ENCODE measurements at regions not wholly inside any gene's neighbourhood (a gene's known extent, or its start where the extent isn't known, plus 50 kb on each side); places are given as distances from the start of the nearest gene placed in this dataset.
"Not testable (repeated sequence)": the region's sequence is repeated elsewhere in the genome, so short reads cannot be mapped to it uniquely, and the experiment has no call there.

DNA sequence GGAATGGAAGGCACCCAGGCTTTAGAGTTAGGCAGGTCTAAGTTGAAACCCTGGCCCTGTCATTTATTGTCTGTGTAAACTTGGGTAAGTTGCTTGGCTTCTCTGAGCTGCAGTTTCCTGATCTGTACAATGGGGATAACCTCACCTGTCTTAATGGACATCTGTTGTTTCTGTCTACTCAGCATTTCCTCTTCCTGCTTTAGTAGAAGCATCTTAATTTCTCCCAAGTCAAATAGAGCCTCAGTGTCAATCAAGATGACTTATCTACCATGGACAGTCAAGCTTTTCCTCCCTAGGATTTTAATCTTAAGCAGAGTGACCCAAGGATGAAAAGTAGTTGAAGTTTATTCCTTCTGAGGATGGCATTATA, 119.7 kb downstream of the FZD1 start:
- TF ChIP-seq, protein P1, sequence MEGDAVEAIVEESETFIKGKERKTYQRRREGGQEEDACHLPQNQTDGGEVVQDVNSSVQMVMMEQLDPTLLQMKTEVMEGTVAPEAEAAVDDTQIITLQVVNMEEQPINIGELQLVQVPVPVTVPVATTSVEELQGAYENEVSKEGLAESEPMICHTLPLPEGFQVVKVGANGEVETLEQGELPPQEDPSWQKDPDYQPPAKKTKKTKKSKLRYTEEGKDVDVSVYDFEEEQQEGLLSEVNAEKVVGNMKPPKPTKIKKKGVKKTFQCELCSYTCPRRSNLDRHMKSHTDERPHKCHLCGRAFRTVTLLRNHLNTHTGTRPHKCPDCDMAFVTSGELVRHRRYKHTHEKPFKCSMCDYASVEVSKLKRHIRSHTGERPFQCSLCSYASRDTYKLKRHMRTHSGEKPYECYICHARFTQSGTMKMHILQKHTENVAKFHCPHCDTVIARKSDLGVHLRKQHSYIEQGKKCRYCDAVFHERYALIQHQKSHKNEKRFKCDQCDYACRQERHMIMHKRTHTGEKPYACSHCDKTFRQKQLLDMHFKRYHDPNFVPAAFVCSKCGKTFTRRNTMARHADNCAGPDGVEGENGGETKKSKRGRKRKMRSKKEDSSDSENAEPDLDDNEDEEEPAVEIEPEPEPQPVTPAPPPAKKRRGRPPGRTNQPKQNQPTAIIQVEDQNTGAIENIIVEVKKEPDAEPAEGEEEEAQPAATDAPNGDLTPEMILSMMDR (IDR thresholded peaks at IDR 0.05), result no peak
- TF ChIP-seq POLR2A (IDR thresholded peaks at IDR 0.05), result no peak
- H3K36me3 ChIP-seq (replicated peaks in 1 of 2), result no peaks in the 10 kb centered on the region
- no peaks in the 10 kb centered on the region for H3K9me3 ChIP-seq (replicated peaks in 1 of 3)
- H3K27me3 ChIP-seq, result no peaks in the 10 kb centered on the region
- H3K4me3 ChIP-seq, result no peak overlapping the region
- no peak overlapping the region for H3K27ac ChIP-seq
- no peak for DNase-seq
- intact Hi-C loops (cut with DNase I), result no loop called here
- H3K4me1 ChIP-seq (replicated peaks in 1 of 2), result no peaks in the 10 kb centered on the region

- intact Hi-C loops (cut with DNase I); H3K36me3 ChIP-seq (replicated peaks in 1 of 2); H3K27ac ChIP-seq; H3K9me3 ChIP-seq (replicated peaks in 1 of 3); H3K4me1 ChIP-seq (replicated peaks in 1 of 2); H3K4me3 ChIP-seq; DNase-seq; H3K27me3 ChIP-seq: not testable (repeated sequence)
- 78 to 81% (median 80%) methylated on average over 1 to 6 of the region's 7 CpGs; no CpG with 5 or more reads in 1 of the 4 donors for WGBS, 4 donors
Measured at GRCh38 chr7:91394757-91395156, 130.5 kb downstream of the FZD1 start.

- H3K27me3 ChIP-seq; H3K4me1 ChIP-seq (replicated peaks in 1 of 2); H3K36me3 ChIP-seq (replicated peaks in 1 of 2); H3K4me3 ChIP-seq; DNase-seq; H3K9me3 ChIP-seq (replicated peaks in 1 of 3); intact Hi-C loops (cut with DNase I); H3K27ac ChIP-seq: not testable (repeated sequence)
- 84 to 95% (median 87%) methylated on average over 10 of the region's 10 CpGs for WGBS, 4 donors
Measured at GRCh38 chr7:91395313-91395712, 131.1 kb downstream of the FZD1 start.

GRCh38 chr7:91397096-91397495, 132.9 kb downstream of the FZD1 start:
- Histone ChIP-seq H3K27me3 (no peaks in the 10 kb centered on the region), H3K36me3 (replicated peaks in 1 of 2) (no peaks in the 10 kb centered on the region), H3K9me3 (replicated peaks in 1 of 3) (no peaks in the 10 kb centered on the region), H3K4me3 (no peak overlapping the region), H3K27ac (no peak overlapping the region), H3K4me1 (replicated peaks in 1 of 2) (no peaks in the 10 kb centered on the region)
- 61 to 81% (median 72%) methylated on average over 2 of the region's 2 CpGs for WGBS, 4 donors
- DNase-seq, result no peak
- intact Hi-C loops (cut with DNase I), result no loop called here
- TF ChIP-seq POLR2A (IDR thresholded peaks at IDR 0.05), result no peak
- TF ChIP-seq, protein P1 (IDR thresholded peaks at IDR 0.05), result no peak

GRCh38 chr7:91397612-91398011, 133.4 kb downstream of the FZD1 start:
- Histone ChIP-seq H3K27ac (no peak overlapping the region), H3K4me1 (replicated peaks in 1 of 2) (no peaks in the 10 kb centered on the region), H3K9me3 (replicated peaks in 1 of 3) (no peaks in the 10 kb centered on the region), H3K27me3 (no peaks in the 10 kb centered on the region), H3K4me3 (no peak overlapping the region), H3K36me3 (replicated peaks in 1 of 2) (no peaks in the 10 kb centered on the region)
- WGBS, 4 donors, result 35 to 48% (median 40%) methylated on average over 2 of the region's 2 CpGs
- DNase-seq, result no peak
- intact Hi-C loops (cut with DNase I), result no loop called here
- no peak for TF ChIP-seq POLR2A (IDR thresholded peaks at IDR 0.05)
- TF ChIP-seq, protein P1 (IDR thresholded peaks at IDR 0.05), result no peak

Measured in adrenal gland (tissue), 9 donors.